Omental fat pad (tissue), 3 donors: ENCODE measurements at regions not wholly inside any gene's neighbourhood (a gene's known extent, or its start where the extent isn't known, plus 50 kb on each side); places are given as distances from the start of the nearest gene placed in this dataset.

Source experiments
- ATAC-seq: fragments of 150-250 bp; one replicate; pipeline ENCODE4 v1.9.1; 2016; ENCODE audit warnings: mild to moderate bottlenecking, moderate library complexity; ENCODE audit not compliant: low FRiP score
- DNase-seq: peaks from one replicate; pipeline ENCODE4 v3.0.0-alpha.2; 2019; ENCODE audit warnings: low spot score
- TF ChIP-seq, protein P1 (sequence below), 3 donors: fragments of 450-650 bp; IDR thresholded peaks; one replicate each; pipeline ENCODE4 v1.5.1; 2016 to 2017; ENCODE audit warnings: antibody characterized with exemption in 3 of 3, mild to moderate bottlenecking in 3 of 3, moderate library complexity in 2 of 3

GRCh38 chr7:118312966-118313365 is 88.5 kb downstream of the ANKRD7 start:
- ATAC-seq, result no peak
- TF ChIP-seq, protein P1, sequence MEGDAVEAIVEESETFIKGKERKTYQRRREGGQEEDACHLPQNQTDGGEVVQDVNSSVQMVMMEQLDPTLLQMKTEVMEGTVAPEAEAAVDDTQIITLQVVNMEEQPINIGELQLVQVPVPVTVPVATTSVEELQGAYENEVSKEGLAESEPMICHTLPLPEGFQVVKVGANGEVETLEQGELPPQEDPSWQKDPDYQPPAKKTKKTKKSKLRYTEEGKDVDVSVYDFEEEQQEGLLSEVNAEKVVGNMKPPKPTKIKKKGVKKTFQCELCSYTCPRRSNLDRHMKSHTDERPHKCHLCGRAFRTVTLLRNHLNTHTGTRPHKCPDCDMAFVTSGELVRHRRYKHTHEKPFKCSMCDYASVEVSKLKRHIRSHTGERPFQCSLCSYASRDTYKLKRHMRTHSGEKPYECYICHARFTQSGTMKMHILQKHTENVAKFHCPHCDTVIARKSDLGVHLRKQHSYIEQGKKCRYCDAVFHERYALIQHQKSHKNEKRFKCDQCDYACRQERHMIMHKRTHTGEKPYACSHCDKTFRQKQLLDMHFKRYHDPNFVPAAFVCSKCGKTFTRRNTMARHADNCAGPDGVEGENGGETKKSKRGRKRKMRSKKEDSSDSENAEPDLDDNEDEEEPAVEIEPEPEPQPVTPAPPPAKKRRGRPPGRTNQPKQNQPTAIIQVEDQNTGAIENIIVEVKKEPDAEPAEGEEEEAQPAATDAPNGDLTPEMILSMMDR (IDR thresholded peaks at IDR 0.05), result no peak
- no peak for DNase-seq

GRCh38 chr7:118324790-118325449 is 100.4 kb downstream of the ANKRD7 start:
- ATAC-seq (no peak), DNase-seq (no peak)
- TF ChIP-seq, protein P1 (IDR thresholded peaks at IDR 0.05), result no peak

- ATAC-seq, result no peak
- TF ChIP-seq, protein P1 (IDR thresholded peaks at IDR 0.05), result no peak
- no peak for DNase-seq
Observed at GRCh38 chr7:118325450-118325808, 100.9 kb downstream of the ANKRD7 start.

GRCh38 chr7:118327174-118327573 is 102.7 kb downstream of the ANKRD7 start:
- no peak for DNase-seq
- no peak for ATAC-seq
- TF ChIP-seq, protein P1 (IDR thresholded peaks at IDR 0.05), result no peak

DNA sequence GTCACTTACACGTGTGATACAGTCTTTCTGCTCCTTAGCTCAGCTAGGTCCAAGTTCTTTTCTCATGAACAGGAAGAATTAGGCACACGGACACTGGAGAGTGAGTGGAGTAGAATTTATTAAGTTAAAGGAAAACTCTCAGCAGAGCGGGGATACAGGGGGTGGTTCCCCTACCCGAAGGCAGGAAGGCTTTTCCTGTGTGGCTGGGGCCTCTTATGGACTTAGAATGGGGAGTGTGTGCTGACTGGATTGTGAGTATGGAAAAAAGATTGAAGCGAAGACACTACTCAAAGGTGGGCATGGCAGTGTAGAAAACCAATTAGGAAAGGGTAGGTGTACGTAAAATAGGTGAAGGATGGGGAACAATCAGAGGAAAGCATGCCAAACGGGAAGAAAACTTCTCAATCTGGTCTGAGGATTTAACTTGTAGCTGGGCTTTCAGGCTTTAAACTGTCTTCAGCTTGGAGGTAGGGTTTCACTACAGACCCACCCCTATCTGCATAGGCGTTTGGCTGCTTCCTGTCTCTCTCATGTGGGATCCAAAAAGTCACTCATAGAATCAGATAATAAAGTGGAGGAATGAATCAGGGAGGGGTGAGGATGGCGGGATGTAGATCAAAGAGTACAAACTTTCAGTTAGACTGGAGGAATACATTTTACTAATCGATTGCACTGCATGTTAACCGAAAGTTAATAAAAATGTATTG is 104.2 kb downstream of the ANKRD7 start:
- ATAC-seq (no peak), DNase-seq (no peak)
- TF ChIP-seq, protein P1 (IDR thresholded peaks at IDR 0.05), result no peak

GRCh38 chr7:118330388-118330787 is 105.9 kb downstream of the ANKRD7 start:
- DNase-seq, result no peak
- TF ChIP-seq, protein P1 (IDR thresholded peaks at IDR 0.05), result no peak
- no peak for ATAC-seq

- TF ChIP-seq, protein P1 (IDR thresholded peaks at IDR 0.05), result no peak
- no peak for ATAC-seq
- DNase-seq, result no peak
Observed at GRCh38 chr7:118346748-118347147, 122.2 kb downstream of the ANKRD7 start.
